SK-N-SH treated with all-trans-retinoic acid at 6 μM for 48 hours (cell line): ENCODE measurements at regions not wholly inside any gene's neighbourhood (a gene's known extent, or its start where the extent isn't known, plus 50 kb on each side); places are given as distances from the start of the nearest gene placed in this dataset.
A peak's percentile ranks its signal among the peaks of the same experiment; 100 is the strongest.

Source experiments
- ATAC-seq: fragments of 200-7000 bp; cut with Tn5 transposase; 3 replicates; pipeline ENCODE4 v1.9.1; 2020; ENCODE audit warnings: mild to moderate bottlenecking, moderate library complexity
- ARNTL ChIP-seq: fragments of 450-650 bp; formaldehyde crosslinking; IDR thresholded peaks from 2 replicates; pipeline ENCODE4 v1.5.0; 2020; ENCODE audit warnings: low read depth, mild to moderate bottlenecking, moderate library complexity, borderline replicate concordance
- BACH2 ChIP-seq: fragments of 250-450 bp; sonication (Bioruptor Pico); IDR thresholded peaks from 2 replicates; pipeline ENCODE4 v1.9.0; 2021; ENCODE audit warnings: mild to moderate bottlenecking, borderline replicate concordance
- CREB5 ChIP-seq: fragments of 250-450 bp; sonication (Bioruptor Pico); IDR thresholded peaks from 2 replicates; pipeline ENCODE4 v1.5.1; 2020; ENCODE audit warnings: low read depth, mild to moderate bottlenecking, moderate library complexity
- CSDC2 ChIP-seq: fragments of 250-450 bp; sonication (Bioruptor Pico); IDR thresholded peaks from 2 replicates; pipeline ENCODE4 v1.5.0; 2020; ENCODE audit warnings: mild to moderate bottlenecking, moderate library complexity
- ESRRG ChIP-seq: fragments of 250-450 bp; sonication (Bioruptor Pico); IDR thresholded peaks from 2 replicates; pipeline ENCODE4 v1.6.1; 2021; ENCODE audit warnings: mild to moderate bottlenecking
- GLIS3 ChIP-seq: fragments of 250-450 bp; sonication (Bioruptor Pico); IDR thresholded peaks from 2 replicates; pipeline ENCODE4 v1.5.0; 2020; ENCODE audit warnings: mild to moderate bottlenecking, moderate library complexity
- ISL1 ChIP-seq: fragments of 250-450 bp; sonication (Bioruptor Pico); IDR thresholded peaks from 2 replicates; pipeline ENCODE4 v2.1.2; 2022; ENCODE audit warnings: mild to moderate bottlenecking, moderate library complexity
- OSR1 ChIP-seq: fragments of 250-450 bp; sonication (Bioruptor Pico); IDR thresholded peaks from 2 replicates; pipeline ENCODE4 v1.8.0; 2022; ENCODE audit warnings: moderate library complexity, mild to moderate bottlenecking, inconsistent platforms
- PATZ1 ChIP-seq: fragments of 250-450 bp; sonication (Bioruptor Pico); IDR thresholded peaks from 2 replicates; pipeline ENCODE4 v1.8.0; 2020; ENCODE audit warnings: mild to moderate bottlenecking, moderate library complexity, borderline replicate concordance
- PPARA ChIP-seq: fragments of 250-450 bp; sonication (Bioruptor Pico); IDR thresholded peaks from 2 replicates; pipeline ENCODE4 v1.5.0; 2020; ENCODE audit warnings: mild to moderate bottlenecking, borderline replicate concordance
- RARB ChIP-seq: fragments of 250-450 bp; sonication (Bioruptor Pico); IDR thresholded peaks from 2 replicates; pipeline ENCODE4 v1.8.0; 2021; ENCODE audit warnings: mild to moderate bottlenecking, moderate library complexity
- SNAI2 ChIP-seq: fragments of 250-450 bp; sonication (Bioruptor Pico); IDR thresholded peaks from 2 replicates; pipeline ENCODE4 v1.5.0; 2020; ENCODE audit warnings: mild to moderate bottlenecking, moderate library complexity
- TCF4 ChIP-seq: fragments of 250-450 bp; sonication (Bioruptor Pico); IDR thresholded peaks from 2 replicates; pipeline ENCODE4 v1.8.0; 2021; ENCODE audit warnings: mild to moderate bottlenecking, moderate library complexity, borderline replicate concordance
- TOX ChIP-seq: fragments of 250-450 bp; sonication (Bioruptor Pico); IDR thresholded peaks from 2 replicates; pipeline ENCODE4 v1.8.0; 2021; ENCODE audit warnings: mild to moderate bottlenecking, moderate library complexity, borderline replicate concordance
- TSHZ2 ChIP-seq: fragments of 250-450 bp; sonication (Bioruptor Pico); IDR thresholded peaks from 2 replicates; pipeline ENCODE4 v1.5.0; 2020; ENCODE audit warnings: mild to moderate bottlenecking, moderate library complexity
- ZC3H10 ChIP-seq: fragments of 250-450 bp; sonication (Bioruptor Pico); IDR thresholded peaks from 2 replicates; pipeline ENCODE4 v1.5.1; 2021; ENCODE audit warnings: mild to moderate bottlenecking, moderate library complexity
- ZFP3 ChIP-seq: fragments of 250-450 bp; sonication (Bioruptor Pico); IDR thresholded peaks from 2 replicates; pipeline ENCODE4 v1.5.0; 2020; ENCODE audit warnings: mild to moderate bottlenecking, moderate library complexity
- ZFP30 ChIP-seq: fragments of 450-650 bp; formaldehyde crosslinking; IDR thresholded peaks from 2 replicates; pipeline ENCODE4 v1.5.0; 2022; ENCODE audit warnings: mild to moderate bottlenecking, moderate library complexity
- ZNF565 ChIP-seq: fragments of 450-650 bp; formaldehyde crosslinking; conservative IDR thresholded peaks from 2 replicates; pipeline ENCODE4 v1.5.0; 2020; ENCODE audit warnings: low read depth, mild to moderate bottlenecking, moderate library complexity
- ZNF70 ChIP-seq: fragments of 450-650 bp; formaldehyde crosslinking; IDR thresholded peaks from 2 replicates; pipeline ENCODE4 v1.5.0; 2020; ENCODE audit warnings: mild to moderate bottlenecking, moderate library complexity
- TF ChIP-seq, protein P1 (sequence below): fragments of 250-450 bp; sonication (Bioruptor Pico); IDR thresholded peaks from 2 replicates; pipeline ENCODE4 v1.5.1; 2021; ENCODE audit warnings: mild to moderate bottlenecking, moderate library complexity

GRCh38 chr16:49012961-49013726 lies 268.5 kb downstream of the CBLN1 start:
- no peak for TF ChIP-seq ESRRG (CRISPR knock-in tag)
- TF ChIP-seq ARNTL (CRISPR knock-in tag) = no peak
- TF ChIP-seq CREB5 = no peak
- no peak for TF ChIP-seq TOX
- TF ChIP-seq GLIS3 (CRISPR knock-in tag) = no peak
- TF ChIP-seq ZNF70 (CRISPR knock-in tag) = no peak
- no peak for TF ChIP-seq RARB (CRISPR knock-in tag)
- ATAC-seq = peak; percentile 67

DNA sequence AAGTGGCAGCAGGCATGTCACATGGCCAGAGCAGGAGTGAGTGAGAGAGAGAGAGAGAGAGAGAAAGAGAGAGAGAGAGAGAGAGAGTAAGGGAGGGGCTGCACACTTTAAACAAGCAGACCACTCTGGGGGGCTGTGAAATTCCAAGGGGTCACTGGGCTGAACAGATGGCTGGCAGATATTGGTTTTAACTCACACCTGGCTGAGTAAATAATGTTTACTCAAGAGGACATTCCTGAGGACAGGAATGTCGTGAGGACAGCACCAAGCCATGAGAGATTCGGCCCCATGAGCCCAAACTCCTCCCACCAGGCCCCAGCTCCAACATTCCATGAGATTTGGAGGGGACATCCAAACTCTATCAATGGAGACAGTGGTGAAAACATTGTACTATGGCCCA lies 269.7 kb downstream of the CBLN1 start:
- no peak for ATAC-seq
- TF ChIP-seq TCF4 (CRISPR knock-in tag) (no peak), SNAI2 (no peak), GLIS3 (CRISPR knock-in tag) (no peak), ZFP30 (no peak), RARB (CRISPR knock-in tag) (no peak), TSHZ2 (CRISPR knock-in tag) (no peak), ZNF70 (CRISPR knock-in tag) (no peak), ESRRG (CRISPR knock-in tag) (no peak), PPARA (no peak), ISL1 (no peak), ZFP3 (no peak), BACH2 (no peak), PATZ1 (CRISPR knock-in tag) (no peak), ZNF565 (CRISPR knock-in tag) (no peak), TOX (no peak), OSR1 (CRISPR knock-in tag) (no peak)

DNA sequence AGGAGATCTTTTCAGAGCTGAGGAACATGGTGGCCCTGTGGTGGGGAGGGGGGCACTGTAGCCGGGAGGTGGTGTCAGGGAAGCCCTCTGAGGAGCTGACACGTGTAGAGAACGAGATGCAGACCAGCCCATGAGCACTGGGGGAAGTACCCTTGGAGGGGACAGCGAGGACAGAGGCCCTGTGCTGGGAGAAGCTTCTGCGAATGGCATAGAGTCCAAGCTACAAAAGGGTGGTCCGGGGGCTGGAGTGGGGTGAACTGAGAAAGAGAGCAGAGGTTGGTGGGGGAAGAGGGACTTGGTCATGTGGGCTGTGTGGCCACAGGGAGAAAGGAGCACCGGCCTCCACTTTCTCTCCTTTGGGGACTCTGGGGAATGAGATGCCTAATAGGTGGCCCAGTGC lies 270.8 kb downstream of the CBLN1 start:
- no peak for TF ChIP-seq ZFP3
- no peak for TF ChIP-seq TCF4 (CRISPR knock-in tag)
- TF ChIP-seq TSHZ2 (CRISPR knock-in tag) = no peak
- TF ChIP-seq ISL1 = no peak
- no peak for TF ChIP-seq ZC3H10 (CRISPR knock-in tag)
- no peak for TF ChIP-seq GLIS3 (CRISPR knock-in tag)
- no peak for TF ChIP-seq PATZ1 (CRISPR knock-in tag)
- no peak for TF ChIP-seq ZNF70 (CRISPR knock-in tag)
- no peak for TF ChIP-seq CSDC2 (CRISPR knock-in tag)
- no peak for TF ChIP-seq ZFP30
- no peak for TF ChIP-seq SNAI2
- TF ChIP-seq, protein P1, sequence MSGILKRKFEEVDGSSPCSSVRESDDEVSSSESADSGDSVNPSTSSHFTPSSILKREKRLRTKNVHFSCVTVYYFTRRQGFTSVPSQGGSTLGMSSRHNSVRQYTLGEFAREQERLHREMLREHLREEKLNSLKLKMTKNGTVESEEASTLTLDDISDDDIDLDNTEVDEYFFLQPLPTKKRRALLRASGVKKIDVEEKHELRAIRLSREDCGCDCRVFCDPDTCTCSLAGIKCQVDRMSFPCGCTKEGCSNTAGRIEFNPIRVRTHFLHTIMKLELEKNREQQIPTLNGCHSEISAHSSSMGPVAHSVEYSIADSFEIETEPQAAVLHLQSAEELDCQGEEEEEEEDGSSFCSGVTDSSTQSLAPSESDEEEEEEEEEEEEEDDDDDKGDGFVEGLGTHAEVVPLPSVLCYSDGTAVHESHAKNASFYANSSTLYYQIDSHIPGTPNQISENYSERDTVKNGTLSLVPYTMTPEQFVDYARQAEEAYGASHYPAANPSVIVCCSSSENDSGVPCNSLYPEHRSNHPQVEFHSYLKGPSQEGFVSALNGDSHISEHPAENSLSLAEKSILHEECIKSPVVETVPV (CRISPR knock-in tag) = no peak
- TF ChIP-seq BACH2 = no peak
- no peak for TF ChIP-seq CREB5
- no peak for TF ChIP-seq ESRRG (CRISPR knock-in tag)
- ATAC-seq = no peak
